LNCAP (cell line): ENCODE measurements at regions not wholly inside any gene's neighbourhood (a gene's known extent, or its start where the extent isn't known, plus 50 kb on each side); places are given as distances from the start of the nearest gene placed in this dataset.

Experiments
- CTCF ChIP-seq: fragments of 450-650 bp; IDR thresholded peaks from 2 replicates; pipeline ENCODE4 v1.5.1; 2017; ENCODE audit warnings: mild to moderate bottlenecking

GRCh38 chr2:128501700-128502099 lies 183.0 kb upstream of the HS6ST1 start:
- no peak for TF ChIP-seq CTCF

GRCh38 chr2:128502200-128502599 lies 183.5 kb upstream of the HS6ST1 start:
- no peak for TF ChIP-seq CTCF

- no peak for TF ChIP-seq CTCF
Measured at GRCh38 chr2:128502638-128503246, 184.1 kb upstream of the HS6ST1 start.

- TF ChIP-seq CTCF: no peak
Measured at GRCh38 chr2:128503399-128504245, 185.0 kb upstream of the HS6ST1 start.

- TF ChIP-seq CTCF: no peak
Measured at GRCh38 chr2:128504246-128505149, 185.8 kb upstream of the HS6ST1 start.

- no peak for TF ChIP-seq CTCF
Measured at GRCh38 chr2:128505150-128505490, 186.5 kb upstream of the HS6ST1 start.

GRCh38 chr2:128505575-128506526 lies 187.2 kb upstream of the HS6ST1 start:
- TF ChIP-seq CTCF: no peak
